ENCODE measurements at regions not wholly inside any gene's neighbourhood (a gene's known extent, or its start where the extent isn't known, plus 50 kb on each side); places are given as distances from the start of the nearest gene placed in this dataset.
"Not testable (repeated sequence)": the region's sequence is repeated elsewhere in the genome, so short reads cannot be mapped to it uniquely, and the experiment has no call there.

DNA sequence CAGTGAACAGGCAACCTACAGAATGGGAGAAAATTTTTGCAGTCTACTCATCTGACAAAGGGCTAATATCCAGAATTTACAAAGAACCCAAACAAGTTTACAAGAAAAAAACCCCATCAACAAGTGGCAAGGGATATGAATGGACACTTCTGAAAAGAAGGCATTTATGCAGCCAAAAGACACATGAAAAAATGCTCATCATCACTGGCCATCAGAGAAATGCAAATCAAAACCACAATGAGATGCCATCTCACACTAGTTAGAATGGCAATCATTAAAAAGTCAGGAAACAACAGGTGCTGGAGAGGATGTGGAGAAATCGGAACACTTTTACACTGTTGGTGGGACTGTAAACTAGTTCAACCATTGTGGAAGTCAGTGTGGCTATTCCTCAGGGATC, 80.3 kb downstream of the ZNF474 start:
- DNase-seq; H3K9me3 ChIP-seq (ENCODE audit: control extremely low read depth in 1 of 5, control insufficient read depth in 4 of 5, insufficient read depth in 2 of 5, low read depth in 1 of 5, low read length in 4 of 5); H3K36me3 ChIP-seq (ENCODE audit: control insufficient read depth in 4 of 4, insufficient read depth in 4 of 4, low read length in 3 of 4); H3K4me3 ChIP-seq (ENCODE audit: control insufficient read depth in 1 of 7, extremely low read depth in 1 of 7, insufficient read depth in 4 of 7, low read depth in 2 of 7, low read length in 6 of 7); H3K27ac ChIP-seq (ENCODE audit: insufficient read depth in 1 of 2, low read depth in 1 of 2, low read length in 2 of 2, poor library complexity in 1 of 2, severe bottlenecking in 2 of 2); CTCF ChIA-PET; H3K27me3 ChIP-seq (replicated peaks in 2 of 5; ENCODE audit: control insufficient read depth in 4 of 5, insufficient read depth in 5 of 5, low read length in 4 of 5); POLR2A ChIA-PET; H3K4me1 ChIP-seq (ENCODE audit: control extremely low read depth in 1 of 4, control insufficient read depth in 4 of 4, insufficient read depth in 4 of 4, low read length in 3 of 4): not testable (repeated sequence)
- WGBS (ENCODE audit: insufficient coverage) = no CpG with 5 or more reads among the region's 1 CpG

DNA sequence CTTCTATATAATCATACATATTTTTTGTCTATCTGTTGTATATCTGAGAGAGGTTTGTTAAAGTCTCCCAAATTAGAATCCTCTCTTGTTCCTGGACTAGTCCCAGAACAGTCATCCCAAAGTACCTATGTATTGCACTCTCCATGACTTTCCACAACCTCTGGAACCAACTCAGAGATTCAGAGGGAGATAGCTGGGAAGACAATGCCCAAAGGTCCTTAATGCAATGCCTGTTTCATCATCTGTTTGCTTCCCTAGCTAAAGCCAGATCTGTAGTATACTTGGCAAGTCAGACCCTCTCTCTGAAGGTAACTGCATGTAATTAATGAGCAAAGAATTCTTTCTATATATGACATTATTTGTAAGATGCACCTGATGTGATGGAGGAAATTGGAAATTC, 89.4 kb downstream of the ZNF474 start:
- CTCF ChIA-PET = no interaction called here
- Histone ChIP-seq H3K4me3 (ENCODE audit: control insufficient read depth in 1 of 7, extremely low read depth in 1 of 7, insufficient read depth in 4 of 7, low read depth in 2 of 7, low read length in 6 of 7) (no peak overlapping the region), H3K27me3 (replicated peaks in 2 of 5; ENCODE audit: control insufficient read depth in 4 of 5, insufficient read depth in 5 of 5, low read length in 4 of 5) (no peaks in the 10 kb centered on the region), H3K4me1 (ENCODE audit: control extremely low read depth in 1 of 4, control insufficient read depth in 4 of 4, insufficient read depth in 4 of 4, low read length in 3 of 4) (no peaks in the 10 kb centered on the region), H3K27ac (ENCODE audit: insufficient read depth in 1 of 2, low read depth in 1 of 2, low read length in 2 of 2, poor library complexity in 1 of 2, severe bottlenecking in 2 of 2) (no peak overlapping the region), H3K9me3 (ENCODE audit: control extremely low read depth in 1 of 5, control insufficient read depth in 4 of 5, insufficient read depth in 2 of 5, low read depth in 1 of 5, low read length in 4 of 5) (no peaks in the 10 kb centered on the region), H3K36me3 (ENCODE audit: control insufficient read depth in 4 of 4, insufficient read depth in 4 of 4, low read length in 3 of 4) (no peaks in the 10 kb centered on the region)
- DNase-seq = no peak
- POLR2A ChIA-PET = interaction anchor here (0.6 kb wide), 1 partner anchor 482 kb away, joined by 3 read pairs; no protein-coding TSS in a partner anchor

DNA sequence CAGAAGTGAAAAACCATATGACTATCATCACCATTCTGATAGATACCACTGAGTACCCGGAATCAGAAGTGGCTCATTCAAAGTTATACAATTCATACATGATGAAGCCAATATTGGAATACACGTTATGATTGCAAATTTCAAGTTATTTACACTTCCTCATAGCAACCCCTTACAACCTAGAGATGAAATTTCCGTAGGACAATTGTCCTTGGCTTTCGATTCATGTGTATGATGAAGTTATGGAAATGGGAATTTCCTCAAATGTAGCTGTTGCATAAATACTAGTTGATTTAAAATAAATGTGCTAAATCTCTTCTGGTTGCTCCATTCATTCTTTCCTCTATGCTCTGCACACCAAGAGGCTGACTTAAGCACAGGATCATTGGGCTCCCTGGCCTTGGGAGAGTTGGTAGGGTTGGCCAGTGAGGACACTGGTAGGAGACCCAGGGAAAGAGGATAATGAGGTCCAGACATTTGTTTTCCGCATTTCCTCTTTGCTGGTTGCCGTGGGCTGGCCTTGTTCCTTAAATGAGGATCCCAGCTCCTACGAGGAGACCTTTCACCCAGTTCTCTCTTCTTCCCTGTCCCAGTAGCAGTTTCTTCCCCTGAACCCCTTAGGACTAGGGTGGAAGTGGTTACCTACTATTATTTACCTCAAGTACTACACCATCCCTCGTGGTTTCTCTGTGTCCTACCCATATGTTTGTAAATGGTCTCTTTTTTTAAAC, 90.3 kb downstream of the ZNF474 start:
- H3K4me3 ChIP-seq (ENCODE audit: control insufficient read depth in 1 of 7, extremely low read depth in 1 of 7, insufficient read depth in 4 of 7, low read depth in 2 of 7, low read length in 6 of 7) = no peak overlapping the region
- DNase-seq = no peak
- CTCF ChIA-PET = no interaction called here

DNA sequence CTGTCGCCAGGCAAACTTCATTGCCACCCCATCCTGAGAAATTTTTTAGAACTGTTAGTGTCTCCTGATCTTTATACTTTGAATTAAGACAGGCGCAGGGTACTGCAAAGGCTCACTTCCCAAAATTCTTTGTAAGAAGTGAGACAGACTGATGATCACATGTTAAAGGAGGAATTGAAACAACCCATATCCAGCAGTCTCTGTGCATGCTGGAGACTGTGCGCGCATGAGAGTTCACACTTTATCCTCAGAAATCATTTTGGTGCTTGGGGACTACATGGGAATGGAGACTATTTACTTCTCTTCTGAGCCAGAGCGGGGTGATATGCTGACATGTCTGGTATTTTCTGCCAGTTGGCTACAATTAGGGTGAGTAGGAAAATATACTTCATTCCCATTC, 91.2 kb downstream of the ZNF474 start:
- no peak overlapping the region for H3K4me3 ChIP-seq (ENCODE audit: control insufficient read depth in 1 of 7, extremely low read depth in 1 of 7, insufficient read depth in 4 of 7, low read depth in 2 of 7, low read length in 6 of 7)
- WGBS (ENCODE audit: insufficient coverage) = 95% methylated on average over 4 of the region's 5 CpGs
- no peak for DNase-seq
- peaks cover 0 to 3% (median 0%) of the 10 kb centered on the region in 5 experiments for H3K9me3 ChIP-seq (ENCODE audit: control extremely low read depth in 1 of 5, control insufficient read depth in 4 of 5, insufficient read depth in 2 of 5, low read depth in 1 of 5, low read length in 4 of 5)
- no peaks in the 10 kb centered on the region for H3K4me1 ChIP-seq (ENCODE audit: control extremely low read depth in 1 of 4, control insufficient read depth in 4 of 4, insufficient read depth in 4 of 4, low read length in 3 of 4)
- CTCF ChIA-PET = no interaction called here
- H3K27me3 ChIP-seq (replicated peaks in 2 of 5; ENCODE audit: control insufficient read depth in 4 of 5, insufficient read depth in 5 of 5, low read length in 4 of 5) = peaks cover 0 to 1% (median 0%) of the 10 kb centered on the region in 5 experiments
- POLR2A ChIA-PET = no interaction called here
- no peaks in the 10 kb centered on the region for H3K36me3 ChIP-seq (ENCODE audit: control insufficient read depth in 4 of 4, insufficient read depth in 4 of 4, low read length in 3 of 4)
- no peak overlapping the region for H3K27ac ChIP-seq (ENCODE audit: insufficient read depth in 1 of 2, low read depth in 1 of 2, low read length in 2 of 2, poor library complexity in 1 of 2, severe bottlenecking in 2 of 2)

More for the DNA sequence above, 90.3 kb downstream of the ZNF474 start:
- peaks cover 0 to 3% (median 0%) of the 10 kb centered on the region in 5 experiments for H3K9me3 ChIP-seq (ENCODE audit: control extremely low read depth in 1 of 5, control insufficient read depth in 4 of 5, insufficient read depth in 2 of 5, low read depth in 1 of 5, low read length in 4 of 5)
- H3K36me3 ChIP-seq (ENCODE audit: control insufficient read depth in 4 of 4, insufficient read depth in 4 of 4, low read length in 3 of 4) = no peaks in the 10 kb centered on the region
- POLR2A ChIA-PET = no interaction called here
- H3K27ac ChIP-seq (ENCODE audit: insufficient read depth in 1 of 2, low read depth in 1 of 2, low read length in 2 of 2, poor library complexity in 1 of 2, severe bottlenecking in 2 of 2) = no peak overlapping the region
- no peaks in the 10 kb centered on the region for H3K4me1 ChIP-seq (ENCODE audit: control extremely low read depth in 1 of 4, control insufficient read depth in 4 of 4, insufficient read depth in 4 of 4, low read length in 3 of 4)
- WGBS (ENCODE audit: insufficient coverage) = 87% methylated on average over 3 of the region's 8 CpGs
- H3K27me3 ChIP-seq (replicated peaks in 2 of 5; ENCODE audit: control insufficient read depth in 4 of 5, insufficient read depth in 5 of 5, low read length in 4 of 5) = no peaks in the 10 kb centered on the region

DNA sequence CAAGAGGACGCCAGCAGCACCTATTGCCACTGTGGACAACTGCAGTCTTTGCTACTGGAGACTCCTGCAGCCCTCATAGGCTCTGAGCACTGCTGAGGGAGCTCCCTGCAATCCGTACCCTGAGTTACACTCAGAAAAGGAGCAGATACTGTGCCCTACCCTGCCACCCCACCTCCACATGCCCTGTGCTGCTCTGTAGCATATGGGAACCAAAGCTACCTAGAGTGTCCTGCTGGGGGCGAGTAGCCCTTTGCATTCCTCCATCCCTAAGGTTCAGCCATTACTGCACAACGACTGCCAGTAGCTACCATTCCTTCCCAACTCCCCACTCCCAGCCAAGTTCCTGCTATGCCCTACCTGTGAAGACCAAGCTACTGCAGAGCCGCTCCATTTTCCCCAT, 90.2 kb upstream of the SNCAIP start:
- Histone ChIP-seq H3K4me3 (ENCODE audit: control insufficient read depth in 1 of 7, extremely low read depth in 1 of 7, insufficient read depth in 4 of 7, low read depth in 2 of 7, low read length in 6 of 7) (no peak overlapping the region), H3K36me3 (ENCODE audit: control insufficient read depth in 4 of 4, insufficient read depth in 4 of 4, low read length in 3 of 4) (no peaks in the 10 kb centered on the region)

DNA sequence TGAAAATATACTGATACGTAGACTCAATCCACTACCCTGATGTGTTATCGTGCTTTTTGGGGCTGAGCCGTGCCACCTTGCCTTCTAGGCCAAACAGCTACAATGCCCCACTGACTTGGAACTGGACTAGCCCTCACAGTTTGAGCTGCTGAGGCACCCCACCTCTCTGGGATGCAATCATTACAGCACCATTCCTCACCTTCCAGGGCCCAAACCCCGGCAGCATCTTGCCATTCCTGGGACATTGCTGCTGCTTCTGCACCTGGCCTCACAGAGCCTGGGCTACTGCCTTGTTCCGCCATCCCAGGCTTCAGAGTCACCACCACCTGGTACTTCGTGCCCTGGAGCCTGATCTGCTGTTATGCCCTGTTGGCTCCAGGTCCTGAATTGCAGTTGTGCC, 89.5 kb upstream of the SNCAIP start:
- ChIA-PET CTCF (interaction anchor here (1.0 kb wide), 1 partner anchor 34 kb away, joined by 3 read pairs; no protein-coding TSS in a partner anchor), POLR2A (no interaction called here)
- peaks cover 0 to 3% (median 0%) of the 10 kb centered on the region in 5 experiments for H3K9me3 ChIP-seq (ENCODE audit: control extremely low read depth in 1 of 5, control insufficient read depth in 4 of 5, insufficient read depth in 2 of 5, low read depth in 1 of 5, low read length in 4 of 5)
- H3K4me1 ChIP-seq (ENCODE audit: control extremely low read depth in 1 of 4, control insufficient read depth in 4 of 4, insufficient read depth in 4 of 4, low read length in 3 of 4) = no peaks in the 10 kb centered on the region
- peaks cover 0 to 1% (median 0%) of the 10 kb centered on the region in 5 experiments for H3K27me3 ChIP-seq (replicated peaks in 2 of 5; ENCODE audit: control insufficient read depth in 4 of 5, insufficient read depth in 5 of 5, low read length in 4 of 5)
- no peak overlapping the region for H3K27ac ChIP-seq (ENCODE audit: insufficient read depth in 1 of 2, low read depth in 1 of 2, low read length in 2 of 2, poor library complexity in 1 of 2, severe bottlenecking in 2 of 2)
- 95% methylated on average over 6 of the region's 6 CpGs for WGBS (ENCODE audit: insufficient coverage)
- DNase-seq = no peak
- no peaks in the 10 kb centered on the region for H3K36me3 ChIP-seq (ENCODE audit: control insufficient read depth in 4 of 4, insufficient read depth in 4 of 4, low read length in 3 of 4)
- no peak overlapping the region for H3K4me3 ChIP-seq (ENCODE audit: control insufficient read depth in 1 of 7, extremely low read depth in 1 of 7, insufficient read depth in 4 of 7, low read depth in 2 of 7, low read length in 6 of 7)

More for the DNA sequence above, 90.2 kb upstream of the SNCAIP start:
- CTCF ChIA-PET = interaction anchor here (1.0 kb wide), 1 partner anchor 35 kb away, joined by 3 read pairs; no protein-coding TSS in a partner anchor
- DNase-seq = no peak
- Histone ChIP-seq H3K27me3 (replicated peaks in 2 of 5; ENCODE audit: control insufficient read depth in 4 of 5, insufficient read depth in 5 of 5, low read length in 4 of 5) (peaks cover 0 to 1% (median 0%) of the 10 kb centered on the region in 5 experiments), H3K4me1 (ENCODE audit: control extremely low read depth in 1 of 4, control insufficient read depth in 4 of 4, insufficient read depth in 4 of 4, low read length in 3 of 4) (no peaks in the 10 kb centered on the region), H3K9me3 (ENCODE audit: control extremely low read depth in 1 of 5, control insufficient read depth in 4 of 5, insufficient read depth in 2 of 5, low read depth in 1 of 5, low read length in 4 of 5) (peaks cover 0 to 3% (median 0%) of the 10 kb centered on the region in 5 experiments), H3K27ac (ENCODE audit: insufficient read depth in 1 of 2, low read depth in 1 of 2, low read length in 2 of 2, poor library complexity in 1 of 2, severe bottlenecking in 2 of 2) (no peak overlapping the region)
- 88% methylated on average over 5 of the region's 5 CpGs for WGBS (ENCODE audit: insufficient coverage)
- POLR2A ChIA-PET = no interaction called here

DNA sequence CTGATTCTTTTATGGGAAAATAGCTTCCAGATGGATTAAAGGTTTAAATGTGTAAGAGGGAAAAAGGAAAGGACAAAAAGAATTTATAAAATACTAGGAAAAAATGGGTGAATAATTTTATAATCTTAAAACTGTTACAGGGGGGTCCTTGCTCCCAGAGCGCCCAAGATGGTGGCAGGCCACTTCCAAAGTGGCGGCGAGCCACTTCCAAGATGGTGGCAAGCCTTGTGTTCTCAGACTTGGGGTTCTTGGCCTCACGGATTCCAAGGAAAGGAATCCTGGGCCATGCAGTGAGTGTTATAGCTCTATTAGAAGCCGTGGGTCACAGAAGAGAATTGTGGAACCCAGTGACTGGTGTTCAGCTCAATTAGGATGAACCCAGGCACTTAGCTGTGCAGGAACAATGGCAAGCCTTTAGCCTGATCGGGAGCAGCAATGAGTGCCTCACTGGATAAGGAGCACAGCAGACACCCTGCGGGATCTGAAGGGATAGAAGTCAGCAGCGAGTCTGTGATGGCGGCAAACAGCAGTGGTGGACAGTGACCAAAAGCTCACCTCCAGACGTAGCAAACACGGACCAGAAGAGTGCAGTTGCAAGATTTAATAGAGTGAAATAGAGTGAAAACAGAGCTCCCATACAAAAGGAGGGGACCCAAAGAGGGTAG, 83.2 kb upstream of the SNCAIP start:
- no peak overlapping the region for H3K4me3 ChIP-seq (ENCODE audit: control insufficient read depth in 1 of 7, extremely low read depth in 1 of 7, insufficient read depth in 4 of 7, low read depth in 2 of 7, low read length in 6 of 7)
- no peaks in the 10 kb centered on the region for H3K4me1 ChIP-seq (ENCODE audit: control extremely low read depth in 1 of 4, control insufficient read depth in 4 of 4, insufficient read depth in 4 of 4, low read length in 3 of 4)
- CTCF ChIA-PET = no interaction called here
- peaks cover 0 to 3% (median 0%) of the 10 kb centered on the region in 5 experiments for H3K9me3 ChIP-seq (ENCODE audit: control extremely low read depth in 1 of 5, control insufficient read depth in 4 of 5, insufficient read depth in 2 of 5, low read depth in 1 of 5, low read length in 4 of 5)
- H3K36me3 ChIP-seq (ENCODE audit: control insufficient read depth in 4 of 4, insufficient read depth in 4 of 4, low read length in 3 of 4) = no peaks in the 10 kb centered on the region
- H3K27me3 ChIP-seq (replicated peaks in 2 of 5; ENCODE audit: control insufficient read depth in 4 of 5, insufficient read depth in 5 of 5, low read length in 4 of 5) = peaks cover 0 to 1% (median 0%) of the 10 kb centered on the region in 5 experiments
- H3K27ac ChIP-seq (ENCODE audit: insufficient read depth in 1 of 2, low read depth in 1 of 2, low read length in 2 of 2, poor library complexity in 1 of 2, severe bottlenecking in 2 of 2) = no peak overlapping the region
- POLR2A ChIA-PET = no interaction called here
- no peak for DNase-seq
- WGBS (ENCODE audit: insufficient coverage) = 95% methylated on average over 8 of the region's 11 CpGs
